K562 (cell line): ENCODE measurements at regions not wholly inside any gene's neighbourhood (a gene's known extent, or its start where the extent isn't known, plus 50 kb on each side); places are given as distances from the start of the nearest gene placed in this dataset.

Experiments
- ATAC-seq: fragments of 200-7000 bp; cut with Tn5 transposase; 3 replicates; pipeline ENCODE4 v1.9.1; 2020; ENCODE audit warnings: moderate library complexity
- BruUV-seq: library from RNA; stranded (reverse); fragments of 400-500 nt; replicated peaks from 2 replicates; lab custom pipeline; 2021; lab: Mats Ljungman, UMichigan
- CTCF ChIA-PET: fragments of 300-600 bp; formaldehyde crosslinking; extraction: SDS; loops from one replicate; lab custom pipeline; 2021; ENCODE audit warnings: low intra/inter-chr PET ratio; lab: Yijun Ruan, JAX
- POLR2A ChIA-PET: fragments of 300-600, 350-650 bp; sonication (Branson Sonifier 250); formaldehyde crosslinking; extraction: SDS; loops from one replicate; lab custom pipeline; 2021; ENCODE audit warnings: antibody characterized with exemption, inconsistent platforms; lab: Yijun Ruan, JAX
- DNase-seq, 4 experiments: peaks; one replicate each; pipeline versions ENCODE4 v3.0.0 to v3.0.0-alpha.2; 2011 to 2018; ENCODE audit warnings: low spot score in 3 of 4, mixed read lengths in 3 of 4; ENCODE audit errors: extremely low read depth in 1 of 4
- FAIRE-seq: peaks from 2 replicates; lab custom pipeline; 2011; peaks lifted over from hg19 to GRCh38; lab: Jason Lieb, UNC
- H2AFZ ChIP-seq: 2 replicates; pipeline ENCODE4 v1.6.0; 2011; ENCODE audit warnings: low read depth, low read length, control low read depth, inconsistent platforms
- H3K27ac ChIP-seq: fragments of 200-600 bp; 3 replicates; pipeline ENCODE4 v1.8.0; 2011; ENCODE audit warnings: low read depth, mild to moderate bottlenecking, control low read depth, inconsistent platforms, low read length, moderate library complexity, mixed read lengths; ENCODE audit errors: extremely low read depth
- H3K27me3 ChIP-seq, 2 experiments: fragments of 300-600 bp in 1 of 2; 2 replicates in 1 of 2; 3 replicates in 1 of 2; pipeline versions ENCODE4 v1.6.0 to v1.8.0; 2011; ENCODE audit warnings: inconsistent platforms in 2 of 2, low read length in 2 of 2, mild to moderate bottlenecking in 1 of 2, mixed read lengths in 1 of 2, moderate library complexity in 1 of 2; ENCODE audit not compliant: control insufficient read depth in 2 of 2, insufficient read depth in 2 of 2
- H3K36me3 ChIP-seq: fragments of 300-600 bp; 3 replicates; pipeline ENCODE4 v1.8.0; 2011; ENCODE audit warnings: mild to moderate bottlenecking, low read length, inconsistent platforms; ENCODE audit not compliant: control insufficient read depth, insufficient read depth
- H3K4me1 ChIP-seq, 2 experiments: fragments of 200-600 bp in 1 of 2; replicated peaks in 1 of 2; 2 replicates in 1 of 2; 3 replicates in 1 of 2; pipeline versions ENCODE4 v1.5.1 to v1.8.0; 2011; ENCODE audit warnings: inconsistent platforms in 2 of 2, low read length in 2 of 2, mild to moderate bottlenecking in 1 of 2, mixed read lengths in 1 of 2, moderate library complexity in 1 of 2; ENCODE audit not compliant: control insufficient read depth in 2 of 2, insufficient read depth in 2 of 2
- H3K4me2 ChIP-seq: 2 replicates; pipeline ENCODE4 v1.6.1; 2011; ENCODE audit warnings: low read length, control low read depth, inconsistent platforms, mixed read lengths; ENCODE audit not compliant: insufficient read depth
- H3K4me3 ChIP-seq: fragments of 200-600 bp; sonication (generic), shearing (Covaris generic); 2 replicates; pipeline ENCODE4 v1.5.1; 2016; ENCODE audit warnings: control low read depth, inconsistent platforms
- H3K79me2 ChIP-seq: fragments of 200-600 bp; 3 replicates; pipeline ENCODE4 v1.8.0; 2011; ENCODE audit warnings: low read length, inconsistent platforms; ENCODE audit not compliant: control insufficient read depth, insufficient read depth
- H3K9ac ChIP-seq, 2 experiments: 2 replicates each; pipeline versions ENCODE4 v1.6.0 to v1.6.1; 2011; ENCODE audit warnings: low read depth in 2 of 2, low read length in 2 of 2, control low read depth in 1 of 2, inconsistent platforms in 1 of 2, mild to moderate bottlenecking in 1 of 2, mixed read lengths in 1 of 2; ENCODE audit not compliant: insufficient read depth in 1 of 2
- H3K9me1 ChIP-seq: one replicate; pipeline ENCODE4 v1.6.0; 2011; ENCODE audit warnings: inconsistent platforms, mild to moderate bottlenecking, low read length, moderate library complexity; ENCODE audit not compliant: control insufficient read depth, insufficient read depth
- H3K9me3 ChIP-seq: replicated peaks from 2 replicates; pipeline ENCODE4 v1.5.1; 2011; ENCODE audit warnings: low read depth, low read length, inconsistent platforms; ENCODE audit not compliant: control insufficient read depth, insufficient read depth
- H4K20me1 ChIP-seq: replicated peaks from 2 replicates; pipeline ENCODE4 v1.6.1; 2011; ENCODE audit warnings: low read length, inconsistent platforms, mixed read lengths; ENCODE audit not compliant: control insufficient read depth, insufficient read depth
- CBX2 ChIP-seq: fragments of 200-600 bp; sonication (generic); IDR thresholded peaks from one replicate; pipeline ENCODE4 v1.6.1; 2012; ENCODE audit warnings: mild to moderate bottlenecking, low read length, inconsistent platforms; ENCODE audit not compliant: insufficient read depth, poor library complexity, severe bottlenecking
- DMBX1 ChIP-seq: fragments of 250-450 bp; sonication (Bioruptor Pico); IDR thresholded peaks from 2 replicates; pipeline ENCODE4 v1.8.0; 2022; ENCODE audit warnings: inconsistent platforms, mild to moderate bottlenecking, moderate library complexity, borderline replicate concordance
- MXD1 ChIP-seq: fragments of 250-450 bp; sonication (Bioruptor Pico); IDR thresholded peaks from 2 replicates; pipeline ENCODE4 v1.8.0; 2021; ENCODE audit warnings: borderline replicate concordance, mild to moderate bottlenecking, moderate library complexity; ENCODE audit not compliant: poor library complexity, severe bottlenecking
- MYC ChIP-seq, 2 experiments: fragments of 250-450 bp in 1 of 2; sonication (Bioruptor Pico) in 1 of 2; IDR thresholded peaks; 2 replicates each; pipeline versions ENCODE4 v1.5.1 to v1.6.1; 2012 to 2021; ENCODE audit warnings: low read depth in 2 of 2, borderline replicate concordance in 1 of 2, improper control_type of control experiment in 1 of 2, low read length in 1 of 2, mild to moderate bottlenecking in 1 of 2, moderate library complexity in 1 of 2
- SIN3B ChIP-seq: fragments of 450-650 bp; IDR thresholded peaks from 2 replicates; pipeline ENCODE4 v1.6.1; 2017; ENCODE audit warnings: low read depth, mild to moderate bottlenecking, moderate library complexity
- SPI1 ChIP-seq: IDR thresholded peaks from 2 replicates; pipeline ENCODE4 v1.6.1; 2011; ENCODE audit warnings: low read depth, low read length, control low read depth, borderline replicate concordance
- ZC3H11A ChIP-seq: IDR thresholded peaks from 2 replicates; pipeline ENCODE4 v1.6.1; 2012; ENCODE audit warnings: low read depth, low read length, improper control_type of control experiment
- ZNF740 ChIP-seq, 3 experiments: fragments of 200-800 bp in 1 of 3; sonication (Bioruptor generic) in 1 of 3; sonication (generic) in 1 of 3; formaldehyde crosslinking in 1 of 3; IDR thresholded peaks; 2 replicates each; pipeline versions ENCODE4 v1.6.1 to v1.8.0; 2016 to 2022; ENCODE audit warnings: mild to moderate bottlenecking in 2 of 3, missing compliant biosample characterization in 2 of 3, missing genetic modification characterization in 2 of 3, missing genetic modification reagents in 1 of 3
- WGBS: fragments of 100-300 bp; shearing (Covaris generic); methylation state at CpG from one replicate; pipeline ENCODE4 v1.1.6; 2016; ENCODE audit warnings: low coverage, mixed read lengths; ENCODE audit not compliant: insufficient coverage; ENCODE audit errors: missing lambda C conversion rate; 5-methylcytosine and 5-hydroxymethylcytosine counted together
- in situ Hi-C: fragments of 300-500 bp; cut with MboI; formaldehyde crosslinking; loops from 4 replicates; pipeline ENCODE4 v1.15.0; 2018; ENCODE audit warnings: inconsistent platforms, mixed read lengths
- intact Hi-C: fragments of 100-400 bp; cut with micrococcal nuclease; formaldehyde crosslinking; loops from 2 replicates; pipeline ENCODE4 v1.14.2; 2022
- TF ChIP-seq, protein P1 (sequence below): sonication (generic); formaldehyde crosslinking; IDR thresholded peaks from 2 replicates; pipeline ENCODE4 v1.9.0; 2022; ENCODE audit warnings: mild to moderate bottlenecking, missing genetic modification reagents
- TF ChIP-seq, protein P2 (sequence below): fragments of 450-650 bp; IDR thresholded peaks from 2 replicates; pipeline ENCODE4 v1.6.1; 2018; ENCODE audit not compliant: partially characterized antibody
- TF ChIP-seq, protein P3 (sequence below): IDR thresholded peaks from 2 replicates; pipeline ENCODE4 v1.6.1; 2016; ENCODE audit warnings: missing genetic modification characterization, missing compliant biosample characterization

- H3K79me2 ChIP-seq: no peaks in the 10 kb centered on the region
Measured at GRCh38 chr3:177906126-177906511, 630.1 kb upstream of the KCNMB2 start.

More at GRCh38 chr3:177906126-177906511, 630.1 kb upstream of the KCNMB2 start:
- Histone ChIP-seq H3K27ac (no peak overlapping the region), H3K27me3 (no peaks in the 10 kb centered on the region), H3K9me1 (no peaks in the 10 kb centered on the region), H2AFZ (no peak overlapping the region), H4K20me1 (no peaks in the 10 kb centered on the region), H3K36me3 (no peaks in the 10 kb centered on the region), H3K4me1 (no peaks in the 10 kb centered on the region), H3K9ac (no peak overlapping the region), H3K4me3 (no peak overlapping the region), H3K9me3 (no peaks in the 10 kb centered on the region), H3K4me2 (no peak overlapping the region)
- ATAC-seq (no peak), FAIRE-seq (no peak), DNase-seq (no peak)
- 2% methylated on average over 4 of the region's 4 CpGs for WGBS
- in situ Hi-C loops: no loop called here
- POLR2A ChIA-PET: interaction anchor here (0.9 kb wide), 1 partner anchor 11 kb away, joined by 4 read pairs; no protein-coding TSS in a partner anchor
- CTCF ChIA-PET: no interaction called here
- intact Hi-C loops: no loop called here
- TF ChIP-seq, protein P1, sequence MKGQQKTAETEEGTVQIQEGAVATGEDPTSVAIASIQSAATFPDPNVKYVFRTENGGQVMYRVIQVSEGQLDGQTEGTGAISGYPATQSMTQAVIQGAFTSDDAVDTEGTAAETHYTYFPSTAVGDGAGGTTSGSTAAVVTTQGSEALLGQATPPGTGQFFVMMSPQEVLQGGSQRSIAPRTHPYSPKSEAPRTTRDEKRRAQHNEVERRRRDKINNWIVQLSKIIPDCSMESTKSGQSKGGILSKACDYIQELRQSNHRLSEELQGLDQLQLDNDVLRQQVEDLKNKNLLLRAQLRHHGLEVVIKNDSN: no peak
- TF ChIP-seq DMBX1 (CRISPR knock-in tag) (no peak), SPI1 (no peak), MYC (IDR thresholded peaks at IDR 0.05; ENCODE audit: low read depth, low read length) (no peak), MYC (CRISPR knock-in tag; IDR thresholded peaks at IDR 0.05; ENCODE audit: borderline replicate concordance, low read depth) (no peak), MXD1 (CRISPR knock-in tag) (no peak), ZNF740 (CRISPR knock-in tag; IDR thresholded peaks at IDR 0.05) (no peak), ZNF740 (tag; IDR thresholded peaks at IDR 0.05) (no peak), CBX2 (no peak), ZC3H11A (no peak), SIN3B (no peak)
- TF ChIP-seq, protein P2, sequence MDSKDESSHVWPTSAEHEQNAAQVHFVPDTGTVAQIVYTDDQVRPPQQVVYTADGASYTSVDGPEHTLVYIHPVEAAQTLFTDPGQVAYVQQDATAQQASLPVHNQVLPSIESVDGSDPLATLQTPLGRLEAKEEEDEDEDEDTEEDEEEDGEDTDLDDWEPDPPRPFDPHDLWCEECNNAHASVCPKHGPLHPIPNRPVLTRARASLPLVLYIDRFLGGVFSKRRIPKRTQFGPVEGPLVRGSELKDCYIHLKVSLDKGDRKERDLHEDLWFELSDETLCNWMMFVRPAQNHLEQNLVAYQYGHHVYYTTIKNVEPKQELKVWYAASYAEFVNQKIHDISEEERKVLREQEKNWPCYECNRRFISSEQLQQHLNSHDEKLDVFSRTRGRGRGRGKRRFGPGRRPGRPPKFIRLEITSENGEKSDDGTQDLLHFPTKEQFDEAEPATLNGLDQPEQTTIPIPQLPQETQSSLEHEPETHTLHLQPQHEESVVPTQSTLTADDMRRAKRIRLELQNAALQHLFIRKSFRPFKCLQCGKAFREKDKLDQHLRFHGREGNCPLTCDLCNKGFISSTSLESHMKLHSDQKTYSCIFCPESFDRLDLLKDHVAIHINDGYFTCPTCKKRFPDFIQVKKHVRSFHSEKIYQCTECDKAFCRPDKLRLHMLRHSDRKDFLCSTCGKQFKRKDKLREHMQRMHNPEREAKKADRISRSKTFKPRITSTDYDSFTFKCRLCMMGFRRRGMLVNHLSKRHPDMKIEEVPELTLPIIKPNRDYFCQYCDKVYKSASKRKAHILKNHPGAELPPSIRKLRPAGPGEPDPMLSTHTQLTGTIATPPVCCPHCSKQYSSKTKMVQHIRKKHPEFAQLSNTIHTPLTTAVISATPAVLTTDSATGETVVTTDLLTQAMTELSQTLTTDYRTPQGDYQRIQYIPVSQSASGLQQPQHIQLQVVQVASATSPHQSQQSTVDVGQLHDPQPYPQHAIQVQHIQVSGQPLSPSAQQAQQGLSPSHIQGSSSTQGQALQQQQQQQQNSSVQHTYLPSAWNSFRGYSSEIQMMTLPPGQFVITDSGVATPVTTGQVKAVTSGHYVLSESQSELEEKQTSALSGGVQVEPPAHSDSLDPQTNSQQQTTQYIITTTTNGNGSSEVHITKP: no peak
- TF ChIP-seq, protein P3, sequence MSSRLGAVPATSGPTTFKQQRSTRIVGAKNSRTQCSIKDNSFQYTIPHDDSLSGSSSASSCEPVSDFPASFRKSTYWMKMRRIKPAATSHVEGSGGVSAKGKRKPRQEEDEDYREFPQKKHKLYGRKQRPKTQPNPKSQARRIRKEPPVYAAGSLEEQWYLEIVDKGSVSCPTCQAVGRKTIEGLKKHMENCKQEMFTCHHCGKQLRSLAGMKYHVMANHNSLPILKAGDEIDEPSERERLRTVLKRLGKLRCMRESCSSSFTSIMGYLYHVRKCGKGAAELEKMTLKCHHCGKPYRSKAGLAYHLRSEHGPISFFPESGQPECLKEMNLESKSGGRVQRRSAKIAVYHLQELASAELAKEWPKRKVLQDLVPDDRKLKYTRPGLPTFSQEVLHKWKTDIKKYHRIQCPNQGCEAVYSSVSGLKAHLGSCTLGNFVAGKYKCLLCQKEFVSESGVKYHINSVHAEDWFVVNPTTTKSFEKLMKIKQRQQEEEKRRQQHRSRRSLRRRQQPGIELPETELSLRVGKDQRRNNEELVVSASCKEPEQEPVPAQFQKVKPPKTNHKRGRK (tag): no peak
- no TSS peak for BruUV-seq
